Fibroblast of lung (primary cell): ENCODE measurements at regions not wholly inside any gene's neighbourhood (a gene's known extent, or its start where the extent isn't known, plus 50 kb on each side); places are given as distances from the start of the nearest gene placed in this dataset.

Experiments
- DNase-seq, 2 donors: peaks; one replicate each; pipeline versions ENCODE4 v3.0.0 to v3.0.0-alpha.2; 2010; ENCODE audit warnings: low read depth in 2 of 2
- H2AFZ ChIP-seq: 2 replicates; pipeline ENCODE4 v1.5.1; 2012; ENCODE audit warnings: low read length, control low read depth, inconsistent platforms
- H3K27ac ChIP-seq: 2 replicates; pipeline ENCODE4 v1.5.1; 2011; ENCODE audit warnings: low read length, control low read depth; ENCODE audit not compliant: insufficient read depth
- H3K27me3 ChIP-seq: 2 replicates; pipeline ENCODE4 v1.5.1; 2011; ENCODE audit warnings: mild to moderate bottlenecking, low read length; ENCODE audit not compliant: control insufficient read depth, insufficient read depth
- H3K36me3 ChIP-seq: 2 replicates; pipeline ENCODE4 v1.5.1; 2011; ENCODE audit warnings: low read length; ENCODE audit not compliant: control insufficient read depth, insufficient read depth
- H3K4me1 ChIP-seq: 2 replicates; pipeline ENCODE4 v1.5.1; 2011; ENCODE audit warnings: low read length; ENCODE audit not compliant: control insufficient read depth, insufficient read depth; ENCODE audit errors: extremely low read depth
- H3K4me2 ChIP-seq: 2 replicates; pipeline ENCODE4 v1.5.1; 2011; ENCODE audit warnings: low read length, control low read depth; ENCODE audit not compliant: insufficient read depth; ENCODE audit errors: extremely low read depth
- H3K4me3 ChIP-seq, 4 experiments: fragments of 200-600 bp in 1 of 4; sonication (generic) in 1 of 4; replicated peaks in 1 of 4; 2 replicates each; pipeline ENCODE4 v1.5.1; 2011 to 2016; ENCODE audit warnings: low read length in 4 of 4, low read depth in 3 of 4, mild to moderate bottlenecking in 3 of 4, control low read depth in 2 of 4, inconsistent platforms in 1 of 4, mixed read lengths in 1 of 4; ENCODE audit not compliant: insufficient read depth in 1 of 4; ENCODE audit errors: control extremely low read depth in 1 of 4
- H3K79me2 ChIP-seq: 2 replicates; pipeline ENCODE4 v1.5.1; 2012; ENCODE audit warnings: mild to moderate bottlenecking, low read length, inconsistent platforms; ENCODE audit not compliant: control insufficient read depth, insufficient read depth
- H3K9ac ChIP-seq: 2 replicates; pipeline ENCODE4 v1.5.1; 2011; ENCODE audit warnings: mild to moderate bottlenecking, low read length, control low read depth; ENCODE audit not compliant: insufficient read depth
- H3K9me3 ChIP-seq: 2 replicates; pipeline ENCODE4 v1.5.1; 2012; ENCODE audit warnings: low read depth, low read length; ENCODE audit not compliant: control insufficient read depth, insufficient read depth
- H4K20me1 ChIP-seq: 2 replicates; pipeline ENCODE4 v1.5.1; 2011; ENCODE audit warnings: low read length; ENCODE audit not compliant: control insufficient read depth, insufficient read depth; ENCODE audit errors: extremely low read depth
- CTCF ChIP-seq, 2 donors: IDR thresholded peaks in 1 of 2; conservative IDR thresholded peaks in 1 of 2; 1 replicate in 1 of 2; 2 replicates in 1 of 2; pipeline ENCODE4 v1.5.1; 2011 to 2012; ENCODE audit warnings: low read length in 2 of 2, control low read depth in 1 of 2, inconsistent platforms in 1 of 2, low read depth in 1 of 2, mild to moderate bottlenecking in 1 of 2
- EZH2 ChIP-seq: IDR thresholded peaks from 2 replicates; pipeline ENCODE4 v1.5.1; 2012; ENCODE audit warnings: low read length, control low read depth, mild to moderate bottlenecking; ENCODE audit errors: missing control alignments

- no peak overlapping the region for H2AFZ ChIP-seq
- H3K9ac ChIP-seq = no peak overlapping the region
- no peaks in the 10 kb centered on the region for H3K9me3 ChIP-seq
- H3K36me3 ChIP-seq = no peaks in the 10 kb centered on the region
- DNase-seq = no peak
- H3K27ac ChIP-seq = no peak overlapping the region
- no peak overlapping the region for H3K4me2 ChIP-seq
- no peaks in the 10 kb centered on the region for H4K20me1 ChIP-seq
- TF ChIP-seq CTCF (conservative IDR thresholded peaks at IDR 0.05 in 1 of 2, IDR thresholded peaks at IDR 0.05 in 1 of 2; ENCODE audit: low read depth in 1 of 2, low read length in 2 of 2) = no peak
- TF ChIP-seq EZH2 = no peak
- H3K4me1 ChIP-seq = no peaks in the 10 kb centered on the region
- H3K4me3 ChIP-seq = no peak overlapping the region
- H3K27me3 ChIP-seq = no peaks in the 10 kb centered on the region
- no peaks in the 10 kb centered on the region for H3K79me2 ChIP-seq
These were observed 91.3 kb upstream of the GPR45 start for GRCh38 chr2:105150231-105150630.

GRCh38 chr2:105154119-105154818, 87.3 kb upstream of the GPR45 start:
- Histone ChIP-seq H3K36me3 (no peaks in the 10 kb centered on the region), H3K27ac (no peak overlapping the region), H3K27me3 (peaks cover 4% of the 10 kb centered on the region), H3K79me2 (no peaks in the 10 kb centered on the region), H3K4me3 (no peak overlapping the region), H3K9me3 (no peaks in the 10 kb centered on the region), H3K4me2 (no peak overlapping the region), H4K20me1 (no peaks in the 10 kb centered on the region), H2AFZ (no peak overlapping the region), H3K4me1 (no peaks in the 10 kb centered on the region), H3K9ac (no peak overlapping the region)
- no peak for DNase-seq
- TF ChIP-seq CTCF (conservative IDR thresholded peaks at IDR 0.05 in 1 of 2, IDR thresholded peaks at IDR 0.05 in 1 of 2; ENCODE audit: low read depth in 1 of 2, low read length in 2 of 2) (no peak), EZH2 (no peak)

- H3K79me2 ChIP-seq = no peaks in the 10 kb centered on the region
- H3K27me3 ChIP-seq = peaks cover 4% of the 10 kb centered on the region
- no peak overlapping the region for H3K4me3 ChIP-seq
- H3K4me1 ChIP-seq = no peaks in the 10 kb centered on the region
- H3K9ac ChIP-seq = no peak overlapping the region
- no peak overlapping the region for H3K27ac ChIP-seq
- H3K9me3 ChIP-seq = no peaks in the 10 kb centered on the region
- no peaks in the 10 kb centered on the region for H3K36me3 ChIP-seq
- no peak overlapping the region for H2AFZ ChIP-seq
- H3K4me2 ChIP-seq = no peak overlapping the region
- H4K20me1 ChIP-seq = no peaks in the 10 kb centered on the region
- DNase-seq = no peak
- TF ChIP-seq CTCF (conservative IDR thresholded peaks at IDR 0.05 in 1 of 2, IDR thresholded peaks at IDR 0.05 in 1 of 2; ENCODE audit: low read depth in 1 of 2, low read length in 2 of 2) (no peak), EZH2 (no peak)
These were observed 85.4 kb upstream of the GPR45 start for GRCh38 chr2:105156166-105156565.
